Astrocyte (in vitro differentiated cells and primary cell): ENCODE measurements at regions not wholly inside any gene's neighbourhood (a gene's known extent, or its start where the extent isn't known, plus 50 kb on each side); places are given as distances from the start of the nearest gene placed in this dataset.

ENCODE experiments used
- DNase-seq: peaks from one replicate; pipeline ENCODE4 v3.0.0-alpha.2; 2010; ENCODE audit warnings: low read depth
- FAIRE-seq: peaks from 2 replicates; lab custom pipeline; 2011; peaks lifted over from hg19 to GRCh38; lab: Jason Lieb, UNC
- H2AFZ ChIP-seq: 2 replicates; pipeline ENCODE4 v1.6.0; 2012; ENCODE audit warnings: low read depth, low read length, inconsistent platforms
- H3K27ac ChIP-seq: 2 replicates; pipeline ENCODE4 v1.5.1; 2011; ENCODE audit warnings: low read depth, low read length, inconsistent platforms
- H3K27me3 ChIP-seq: 2 replicates; pipeline ENCODE4 v1.6.0; 2011; ENCODE audit warnings: low read length, inconsistent platforms; ENCODE audit not compliant: insufficient read depth
- H3K36me3 ChIP-seq: 2 replicates; pipeline ENCODE4 v1.5.1; 2011; ENCODE audit warnings: low read length, inconsistent platforms; ENCODE audit not compliant: insufficient read depth
- H3K4me1 ChIP-seq: 2 replicates; pipeline ENCODE4 v1.5.1; 2011; ENCODE audit warnings: low read length, inconsistent platforms; ENCODE audit not compliant: insufficient read depth
- H3K4me2 ChIP-seq: 2 replicates; pipeline ENCODE4 v1.6.0; 2012; ENCODE audit warnings: low read length, inconsistent platforms
- H3K4me3 ChIP-seq: 2 replicates; pipeline ENCODE4 v1.5.1; 2011; ENCODE audit warnings: low read depth, mild to moderate bottlenecking, low read length, inconsistent platforms; ENCODE audit not compliant: insufficient read depth
- H3K79me2 ChIP-seq: 2 replicates; pipeline ENCODE4 v1.6.0; 2012; ENCODE audit warnings: mild to moderate bottlenecking, low read length, inconsistent platforms; ENCODE audit not compliant: insufficient read depth
- H3K9ac ChIP-seq: 2 replicates; pipeline ENCODE4 v1.6.0; 2012; ENCODE audit warnings: mild to moderate bottlenecking, low read length, inconsistent platforms
- H3K9me3 ChIP-seq: 2 replicates; pipeline ENCODE4 v1.5.1; 2012; ENCODE audit warnings: low read depth, mild to moderate bottlenecking, low read length, inconsistent platforms; ENCODE audit not compliant: insufficient read depth
- H4K20me1 ChIP-seq: 2 replicates; pipeline ENCODE4 v1.6.0; 2012; ENCODE audit warnings: low read length, inconsistent platforms; ENCODE audit not compliant: insufficient read depth
- H3K27ac Mint-ChIP-seq: one replicate; pipeline ENCODE4 v1.8.0; 2021; ENCODE audit warnings: mild to moderate bottlenecking, mixed read lengths; ENCODE audit not compliant: unreplicated experiment
- H3K27me3 Mint-ChIP-seq: one replicate; pipeline ENCODE4 v1.8.0; 2021; ENCODE audit warnings: low read depth, mixed read lengths; ENCODE audit not compliant: unreplicated experiment
- H3K36me3 Mint-ChIP-seq: one replicate; pipeline ENCODE4 v1.8.0; 2021; ENCODE audit warnings: low read depth, mixed read lengths; ENCODE audit not compliant: unreplicated experiment
- H3K4me1 Mint-ChIP-seq: one replicate; pipeline ENCODE4 v1.8.0; 2021; ENCODE audit warnings: low read depth, mixed read lengths; ENCODE audit not compliant: unreplicated experiment
- H3K4me3 Mint-ChIP-seq: one replicate; pipeline ENCODE4 v1.8.0; 2021; ENCODE audit warnings: mild to moderate bottlenecking, moderate library complexity, mixed read lengths; ENCODE audit not compliant: unreplicated experiment
- H3K9me3 Mint-ChIP-seq: one replicate; pipeline ENCODE4 v1.8.0; 2021; ENCODE audit warnings: mild to moderate bottlenecking, mixed read lengths; ENCODE audit not compliant: unreplicated experiment
- EZH2 ChIP-seq: IDR thresholded peaks from 2 replicates; pipeline ENCODE4 v1.6.1; 2012; ENCODE audit warnings: mild to moderate bottlenecking, low read length, inconsistent platforms; ENCODE audit not compliant: insufficient read depth
- TF ChIP-seq, protein P1 (sequence below): IDR thresholded peaks from 2 replicates; pipeline ENCODE4 v1.5.1; 2011; ENCODE audit warnings: low read depth, mild to moderate bottlenecking, inconsistent platforms, low read length, moderate library complexity; ENCODE audit not compliant: insufficient read depth

DNA sequence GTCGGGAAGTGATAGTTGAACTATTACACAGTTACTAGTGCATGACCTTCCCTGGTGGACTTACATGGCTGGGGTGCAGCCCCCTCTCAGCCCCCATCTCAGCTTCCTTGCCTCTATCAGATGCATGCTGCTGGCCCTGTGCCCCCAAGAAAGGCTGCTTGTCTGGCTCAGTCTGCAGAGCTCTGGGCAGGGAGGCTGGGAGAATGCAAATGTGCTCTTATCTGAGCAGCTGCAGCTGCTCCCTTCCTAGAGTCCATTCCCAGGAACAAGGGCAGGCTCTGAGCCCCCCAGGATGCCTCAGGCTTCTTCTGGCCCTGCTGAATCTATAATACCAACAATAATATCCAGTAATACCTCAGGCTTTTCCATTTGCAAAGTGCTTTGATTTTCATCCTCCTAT lies 218.1 kb upstream of the SRRM4 start:
- Histone ChIP-seq H3K4me2 (no peak overlapping the region), H4K20me1 (no peaks in the 10 kb centered on the region), H3K4me1 (no peaks in the 10 kb centered on the region), H3K4me3 (no peak overlapping the region), H3K36me3 (no peaks in the 10 kb centered on the region), H2AFZ (no peak overlapping the region), H3K79me2 (no peaks in the 10 kb centered on the region), H3K27me3 (no peaks in the 10 kb centered on the region), H3K9me3 (peaks cover 4% of the 10 kb centered on the region), H3K27ac (no peak overlapping the region), H3K9ac (no peak overlapping the region)
- Mint-ChIP-seq H3K27ac (no peak overlapping the region), H3K4me1 (no peaks in the 10 kb centered on the region), H3K9me3 (no peaks in the 10 kb centered on the region), H3K27me3 (peaks cover 17% of the 10 kb centered on the region), H3K4me3 (no peak overlapping the region), H3K36me3 (no peaks in the 10 kb centered on the region)
- FAIRE-seq: no peak
- TF ChIP-seq, protein P1, sequence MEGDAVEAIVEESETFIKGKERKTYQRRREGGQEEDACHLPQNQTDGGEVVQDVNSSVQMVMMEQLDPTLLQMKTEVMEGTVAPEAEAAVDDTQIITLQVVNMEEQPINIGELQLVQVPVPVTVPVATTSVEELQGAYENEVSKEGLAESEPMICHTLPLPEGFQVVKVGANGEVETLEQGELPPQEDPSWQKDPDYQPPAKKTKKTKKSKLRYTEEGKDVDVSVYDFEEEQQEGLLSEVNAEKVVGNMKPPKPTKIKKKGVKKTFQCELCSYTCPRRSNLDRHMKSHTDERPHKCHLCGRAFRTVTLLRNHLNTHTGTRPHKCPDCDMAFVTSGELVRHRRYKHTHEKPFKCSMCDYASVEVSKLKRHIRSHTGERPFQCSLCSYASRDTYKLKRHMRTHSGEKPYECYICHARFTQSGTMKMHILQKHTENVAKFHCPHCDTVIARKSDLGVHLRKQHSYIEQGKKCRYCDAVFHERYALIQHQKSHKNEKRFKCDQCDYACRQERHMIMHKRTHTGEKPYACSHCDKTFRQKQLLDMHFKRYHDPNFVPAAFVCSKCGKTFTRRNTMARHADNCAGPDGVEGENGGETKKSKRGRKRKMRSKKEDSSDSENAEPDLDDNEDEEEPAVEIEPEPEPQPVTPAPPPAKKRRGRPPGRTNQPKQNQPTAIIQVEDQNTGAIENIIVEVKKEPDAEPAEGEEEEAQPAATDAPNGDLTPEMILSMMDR: no peak
- TF ChIP-seq EZH2: no peak
- no peak for DNase-seq

DNA sequence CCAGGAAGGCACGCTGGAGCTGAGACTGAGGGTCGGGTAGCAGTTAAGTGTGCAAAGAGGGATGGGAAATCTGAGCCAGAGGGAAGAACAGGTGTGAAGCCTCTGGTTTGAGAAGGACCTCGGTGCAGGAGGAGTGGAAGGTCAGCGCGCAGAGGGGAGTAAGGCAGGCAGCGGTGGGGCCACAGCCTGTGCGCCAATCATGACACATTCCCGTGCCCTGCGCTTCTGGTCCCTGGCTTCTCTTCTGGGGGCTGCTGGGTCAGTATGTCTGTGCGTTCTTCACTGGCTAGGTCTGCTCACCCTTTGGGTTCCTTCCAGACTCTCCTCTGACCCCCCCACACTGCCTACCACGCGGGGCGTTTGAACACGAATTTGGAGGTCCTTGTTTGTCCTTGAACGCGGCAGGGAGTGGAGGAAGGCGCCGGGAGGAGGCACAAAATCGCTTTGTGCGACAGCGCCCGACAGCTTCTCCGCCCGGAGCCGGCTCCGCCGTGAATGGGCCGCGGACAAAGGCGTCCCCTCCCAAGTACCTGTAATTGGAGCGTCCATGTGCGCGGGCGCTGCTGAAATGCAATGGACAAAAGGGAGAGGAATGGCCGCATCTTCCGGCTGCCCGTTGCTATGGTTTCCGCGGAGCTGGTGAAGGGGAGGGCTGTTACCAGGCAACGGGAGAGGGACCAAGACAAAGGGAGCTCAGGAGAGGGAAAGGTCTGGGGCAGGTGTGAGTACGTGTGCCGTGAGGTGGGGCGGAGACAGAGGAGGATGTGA lies 207.2 kb upstream of the SRRM4 start:
- no peak overlapping the region for H2AFZ ChIP-seq
- Mint-ChIP-seq H3K36me3 (no peaks in the 10 kb centered on the region), H3K9me3 (peaks cover 11% of the 10 kb centered on the region), H3K4me3 (no peak overlapping the region), H3K27me3 (peaks cover 73% of the 10 kb centered on the region), H3K4me1 (no peaks in the 10 kb centered on the region), H3K27ac (no peak overlapping the region)
- DNase-seq (no peak), FAIRE-seq (no peak)
- no peaks in the 10 kb centered on the region for H3K27me3 ChIP-seq
- TF ChIP-seq, protein P1: no peak
- TF ChIP-seq EZH2: no peak
- H3K9ac ChIP-seq: no peak overlapping the region
- H3K4me3 ChIP-seq: no peak overlapping the region
- no peak overlapping the region for H3K27ac ChIP-seq
- H3K79me2 ChIP-seq: no peaks in the 10 kb centered on the region
- no peaks in the 10 kb centered on the region for H3K36me3 ChIP-seq
- no peak overlapping the region for H3K4me2 ChIP-seq
- H4K20me1 ChIP-seq: no peaks in the 10 kb centered on the region
- peaks cover 5% of the 10 kb centered on the region for H3K9me3 ChIP-seq
- H3K4me1 ChIP-seq: no peaks in the 10 kb centered on the region

DNA sequence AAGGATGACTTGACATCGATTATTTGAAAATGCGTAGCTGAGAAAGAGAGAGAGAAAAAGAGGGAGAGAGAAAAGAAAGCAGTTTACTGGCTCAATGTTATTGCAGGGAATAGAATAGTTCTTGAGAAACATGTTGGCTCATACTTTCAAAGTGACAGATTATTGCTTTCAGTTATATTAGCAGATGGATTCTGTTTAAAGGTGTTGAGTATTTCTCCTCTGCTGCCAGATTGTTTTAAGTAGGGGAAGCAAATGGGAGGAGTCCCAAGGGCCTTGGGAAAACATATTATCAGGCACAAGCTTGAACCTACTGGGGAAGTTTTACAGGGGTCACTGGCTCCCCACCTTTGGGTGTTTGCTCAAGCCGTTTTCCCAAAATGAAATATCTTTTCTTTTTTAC lies 203.8 kb upstream of the SRRM4 start:
- H3K9me3 ChIP-seq: no peaks in the 10 kb centered on the region
- no peaks in the 10 kb centered on the region for H4K20me1 ChIP-seq
- H3K27me3 ChIP-seq: no peaks in the 10 kb centered on the region
- H3K4me3 ChIP-seq: no peak overlapping the region
- no peak overlapping the region for H3K27ac ChIP-seq
- H3K4me1 ChIP-seq: no peaks in the 10 kb centered on the region
- H3K36me3 ChIP-seq: no peaks in the 10 kb centered on the region
- no peaks in the 10 kb centered on the region for H3K36me3 Mint-ChIP-seq
- DNase-seq (no peak), FAIRE-seq (no peak)
- no peak overlapping the region for H3K9ac ChIP-seq
- TF ChIP-seq, protein P1: no peak
- TF ChIP-seq EZH2: no peak
- H3K9me3 Mint-ChIP-seq: peaks cover 10% of the 10 kb centered on the region
- no peak overlapping the region for H3K4me3 Mint-ChIP-seq
- no peaks in the 10 kb centered on the region for H3K79me2 ChIP-seq
- H2AFZ ChIP-seq: no peak overlapping the region
- H3K4me2 ChIP-seq: no peak overlapping the region
- peaks cover 58% of the 10 kb centered on the region for H3K27me3 Mint-ChIP-seq
- H3K27ac Mint-ChIP-seq: no peak overlapping the region
- H3K4me1 Mint-ChIP-seq: no peaks in the 10 kb centered on the region
